ENCODE measurements at regions not wholly inside any gene's neighbourhood (a gene's known extent, or its start where the extent isn't known, plus 50 kb on each side); places are given as distances from the start of the nearest gene placed in this dataset.

DNA sequence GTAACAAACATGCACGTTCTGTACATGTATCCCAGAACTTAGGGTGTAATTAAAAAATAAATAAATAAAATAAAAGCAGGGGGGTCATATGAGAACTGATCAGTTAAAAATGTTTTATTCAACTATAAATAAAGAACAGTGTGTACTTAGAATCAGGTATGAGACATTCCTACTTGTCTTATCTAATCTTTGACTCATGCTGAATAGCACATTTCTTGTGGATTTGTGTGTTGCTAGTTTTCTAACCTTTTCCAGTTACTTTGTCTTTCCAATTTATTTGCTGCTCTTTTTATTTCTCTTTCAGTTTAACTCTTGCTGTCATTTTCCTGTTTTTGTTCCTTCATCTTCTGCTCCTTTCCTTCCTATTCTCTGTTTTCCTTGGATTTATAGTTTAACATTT, 1917.1 kb upstream of the CDH6 start (continued):
- TF ChIP-seq, protein P1, sequence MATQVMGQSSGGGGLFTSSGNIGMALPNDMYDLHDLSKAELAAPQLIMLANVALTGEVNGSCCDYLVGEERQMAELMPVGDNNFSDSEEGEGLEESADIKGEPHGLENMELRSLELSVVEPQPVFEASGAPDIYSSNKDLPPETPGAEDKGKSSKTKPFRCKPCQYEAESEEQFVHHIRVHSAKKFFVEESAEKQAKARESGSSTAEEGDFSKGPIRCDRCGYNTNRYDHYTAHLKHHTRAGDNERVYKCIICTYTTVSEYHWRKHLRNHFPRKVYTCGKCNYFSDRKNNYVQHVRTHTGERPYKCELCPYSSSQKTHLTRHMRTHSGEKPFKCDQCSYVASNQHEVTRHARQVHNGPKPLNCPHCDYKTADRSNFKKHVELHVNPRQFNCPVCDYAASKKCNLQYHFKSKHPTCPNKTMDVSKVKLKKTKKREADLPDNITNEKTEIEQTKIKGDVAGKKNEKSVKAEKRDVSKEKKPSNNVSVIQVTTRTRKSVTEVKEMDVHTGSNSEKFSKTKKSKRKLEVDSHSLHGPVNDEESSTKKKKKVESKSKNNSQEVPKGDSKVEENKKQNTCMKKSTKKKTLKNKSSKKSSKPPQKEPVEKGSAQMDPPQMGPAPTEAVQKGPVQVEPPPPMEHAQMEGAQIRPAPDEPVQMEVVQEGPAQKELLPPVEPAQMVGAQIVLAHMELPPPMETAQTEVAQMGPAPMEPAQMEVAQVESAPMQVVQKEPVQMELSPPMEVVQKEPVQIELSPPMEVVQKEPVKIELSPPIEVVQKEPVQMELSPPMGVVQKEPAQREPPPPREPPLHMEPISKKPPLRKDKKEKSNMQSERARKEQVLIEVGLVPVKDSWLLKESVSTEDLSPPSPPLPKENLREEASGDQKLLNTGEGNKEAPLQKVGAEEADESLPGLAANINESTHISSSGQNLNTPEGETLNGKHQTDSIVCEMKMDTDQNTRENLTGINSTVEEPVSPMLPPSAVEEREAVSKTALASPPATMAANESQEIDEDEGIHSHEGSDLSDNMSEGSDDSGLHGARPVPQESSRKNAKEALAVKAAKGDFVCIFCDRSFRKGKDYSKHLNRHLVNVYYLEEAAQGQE (IDR thresholded peaks at IDR 0.05; ENCODE audit: low read depth, low read length) = no peak
- no peak for TF ChIP-seq FOXJ3 (CRISPR knock-in tag; IDR thresholded peaks at IDR 0.05)
- TF ChIP-seq YY1 (IDR thresholded peaks at IDR 0.05; ENCODE audit: low read depth) = no peak
- TF ChIP-seq, protein P2, sequence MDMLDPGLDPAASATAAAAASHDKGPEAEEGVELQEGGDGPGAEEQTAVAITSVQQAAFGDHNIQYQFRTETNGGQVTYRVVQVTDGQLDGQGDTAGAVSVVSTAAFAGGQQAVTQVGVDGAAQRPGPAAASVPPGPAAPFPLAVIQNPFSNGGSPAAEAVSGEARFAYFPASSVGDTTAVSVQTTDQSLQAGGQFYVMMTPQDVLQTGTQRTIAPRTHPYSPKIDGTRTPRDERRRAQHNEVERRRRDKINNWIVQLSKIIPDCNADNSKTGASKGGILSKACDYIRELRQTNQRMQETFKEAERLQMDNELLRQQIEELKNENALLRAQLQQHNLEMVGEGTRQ (IDR thresholded peaks at IDR 0.05; ENCODE audit: borderline replicate concordance, low read depth, low read length) = no peak
- TF ChIP-seq JUND (IDR thresholded peaks at IDR 0.05) = no peak
- TF ChIP-seq, protein P3, sequence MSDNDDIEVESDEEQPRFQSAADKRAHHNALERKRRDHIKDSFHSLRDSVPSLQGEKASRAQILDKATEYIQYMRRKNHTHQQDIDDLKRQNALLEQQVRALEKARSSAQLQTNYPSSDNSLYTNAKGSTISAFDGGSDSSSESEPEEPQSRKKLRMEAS (IDR thresholded peaks at IDR 0.05; ENCODE audit: low read depth) = no peak

DNA sequence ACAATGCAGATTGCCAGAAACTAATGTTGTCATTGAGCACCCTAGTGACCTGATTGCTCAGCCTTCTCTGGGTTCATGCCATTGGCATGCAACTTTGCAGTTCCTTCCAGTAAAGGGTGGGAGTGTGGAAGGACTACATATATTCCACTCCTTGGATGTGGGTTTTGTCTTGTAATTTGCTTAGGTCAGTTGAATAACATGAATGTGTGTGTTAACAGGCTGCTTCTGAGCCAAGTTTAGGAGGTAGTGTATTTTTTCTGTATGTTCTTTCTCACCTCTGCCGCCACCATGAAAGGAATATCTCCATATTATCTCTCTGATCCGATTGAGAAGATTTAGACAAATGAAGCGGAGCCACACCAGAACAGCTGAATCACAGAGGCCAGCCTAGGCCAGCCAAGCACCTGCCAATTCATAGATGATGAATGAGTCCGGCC, 1929.6 kb upstream of the CDH6 start:
- H3K36me3 ChIP-seq (replicated peaks in 1 of 2; ENCODE audit: control insufficient read depth in 1 of 2, insufficient read depth in 2 of 2, low read length in 1 of 2) = no peaks in the 10 kb centered on the region
- WGBS (ENCODE audit: low lambda C conversion rate) = 6% methylated on average over 4 of the region's 4 CpGs
- TF ChIP-seq, protein P3 (IDR thresholded peaks at IDR 0.05; ENCODE audit: low read depth) = no peak
- TF ChIP-seq FOXM1 (IDR thresholded peaks at IDR 0.05; ENCODE audit: low read depth) = no peak
- TF ChIP-seq GATA2 (CRISPR knock-in tag; IDR thresholded peaks at IDR 0.05) = no peak
- TF ChIP-seq YY1 (IDR thresholded peaks at IDR 0.05; ENCODE audit: low read depth) = no peak
- TF ChIP-seq, protein P4, sequence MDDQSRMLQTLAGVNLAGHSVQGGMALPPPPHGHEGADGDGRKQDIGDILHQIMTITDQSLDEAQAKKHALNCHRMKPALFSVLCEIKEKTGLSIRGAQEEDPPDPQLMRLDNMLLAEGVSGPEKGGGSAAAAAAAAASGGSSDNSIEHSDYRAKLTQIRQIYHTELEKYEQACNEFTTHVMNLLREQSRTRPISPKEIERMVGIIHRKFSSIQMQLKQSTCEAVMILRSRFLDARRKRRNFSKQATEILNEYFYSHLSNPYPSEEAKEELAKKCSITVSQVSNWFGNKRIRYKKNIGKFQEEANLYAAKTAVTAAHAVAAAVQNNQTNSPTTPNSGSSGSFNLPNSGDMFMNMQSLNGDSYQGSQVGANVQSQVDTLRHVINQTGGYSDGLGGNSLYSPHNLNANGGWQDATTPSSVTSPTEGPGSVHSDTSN (IDR thresholded peaks at IDR 0.05) = no peak
- no peak for TF ChIP-seq EP300 (IDR thresholded peaks at IDR 0.05; ENCODE audit: borderline replicate concordance in 1 of 2, low read depth in 1 of 2, low read length in 1 of 2)
- TF ChIP-seq, protein P5, sequence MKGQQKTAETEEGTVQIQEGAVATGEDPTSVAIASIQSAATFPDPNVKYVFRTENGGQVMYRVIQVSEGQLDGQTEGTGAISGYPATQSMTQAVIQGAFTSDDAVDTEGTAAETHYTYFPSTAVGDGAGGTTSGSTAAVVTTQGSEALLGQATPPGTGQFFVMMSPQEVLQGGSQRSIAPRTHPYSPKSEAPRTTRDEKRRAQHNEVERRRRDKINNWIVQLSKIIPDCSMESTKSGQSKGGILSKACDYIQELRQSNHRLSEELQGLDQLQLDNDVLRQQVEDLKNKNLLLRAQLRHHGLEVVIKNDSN (IDR thresholded peaks at IDR 0.05; ENCODE audit: borderline replicate concordance, low read depth) = no peak
- no peak for TF ChIP-seq ELF1 (IDR thresholded peaks at IDR 0.05)
- H3K9me2 ChIP-seq = no peaks in the 10 kb centered on the region
- no peaks in the 10 kb centered on the region for H3K4me1 ChIP-seq (ENCODE audit: control insufficient read depth in 1 of 2, insufficient read depth in 2 of 2, low read depth in 1 of 2, low read length in 1 of 2)
- no peak overlapping the region for H2AFZ ChIP-seq (ENCODE audit: low read depth)
- no peaks in the 10 kb centered on the region for H3K27me3 ChIP-seq (ENCODE audit: insufficient read depth)
- no peak for DNase-seq
- no peak overlapping the region for H3K27ac ChIP-seq (ENCODE audit: low read depth in 2 of 2, low read length in 1 of 2)
- H3F3A ChIP-seq (replicated peaks; ENCODE audit: insufficient read depth) = no peaks in the 10 kb centered on the region
- H3K4me3 ChIP-seq (ENCODE audit: low read depth in 2 of 2, low read length in 1 of 2) = no peak overlapping the region
- ChIA-PET POLR2A (no interaction called here), CTCF (no interaction called here)
- H3K4me2 ChIP-seq = no peak overlapping the region
- H3K79me2 ChIP-seq (ENCODE audit: insufficient read depth) = no peaks in the 10 kb centered on the region
- H4K20me1 ChIP-seq (ENCODE audit: insufficient read depth) = no peaks in the 10 kb centered on the region
- no peaks in the 10 kb centered on the region for H3K9me3 ChIP-seq
- H3K9ac ChIP-seq = no peak overlapping the region

Measured in SK-N-SH (cell line).